CD8-positive, alpha-beta memory T cell (primary cell): ENCODE measurements at regions not wholly inside any gene's neighbourhood (a gene's known extent, or its start where the extent isn't known, plus 50 kb on each side); places are given as distances from the start of the nearest gene placed in this dataset.

Source experiments
- CTCF ChIA-PET: fragments of 350-600 bp; sonication (Branson Sonifier 250); formaldehyde crosslinking; loops from one replicate; lab custom pipeline; 2021; ENCODE audit warnings: antibody characterized with exemption; lab: Charles Lee
- POLR2A ChIA-PET: fragments of 350-600 bp; sonication (Branson Sonifier 250); formaldehyde crosslinking; loops from one replicate; lab custom pipeline; 2021; ENCODE audit warnings: antibody characterized with exemption; lab: Charles Lee
- DNase-seq, 5 donors: peaks; one replicate each; pipeline versions ENCODE4 v3.0.0 to v3.0.0-alpha.2; 2020 to 2022; ENCODE audit warnings: mixed read lengths in 1 of 5
- H3K27ac ChIP-seq: one replicate; pipeline ENCODE4 v1.7.0; 2013; ENCODE audit warnings: low read depth, mild to moderate bottlenecking, low read length, moderate library complexity
- H3K27me3 ChIP-seq: 2 replicates; pipeline ENCODE4 v1.7.0; 2013; ENCODE audit warnings: low read length, mild to moderate bottlenecking; ENCODE audit not compliant: insufficient read depth, poor library complexity, severe bottlenecking
- H3K36me3 ChIP-seq: 2 replicates; pipeline ENCODE4 v1.7.0; 2013; ENCODE audit warnings: mild to moderate bottlenecking, low read length, moderate library complexity; ENCODE audit not compliant: insufficient read depth
- H3K4me1 ChIP-seq: 2 replicates; pipeline ENCODE4 v1.7.0; 2013; ENCODE audit warnings: mild to moderate bottlenecking, low read length, moderate library complexity; ENCODE audit not compliant: insufficient read depth
- H3K4me3 ChIP-seq: 2 replicates; pipeline ENCODE4 v1.7.0; 2013; ENCODE audit warnings: mild to moderate bottlenecking, low read length
- H3K9me3 ChIP-seq: 2 replicates; pipeline ENCODE4 v1.7.0; 2013; ENCODE audit warnings: mild to moderate bottlenecking, low read length
- H3K27ac Mint-ChIP-seq, 8 donors: one replicate each; pipeline ENCODE4 v1.8.0; 2020 to 2021; ENCODE audit warnings: mixed read lengths in 8 of 8, mild to moderate bottlenecking in 6 of 8, inconsistent platforms in 3 of 8, moderate library complexity in 3 of 8
- H3K27me3 Mint-ChIP-seq, 2 donors: one replicate each; pipeline ENCODE4 v1.8.0; 2020 to 2021; ENCODE audit warnings: mixed read lengths in 2 of 2, mild to moderate bottlenecking in 1 of 2, moderate library complexity in 1 of 2
- H3K36me3 Mint-ChIP-seq, 3 donors: one replicate each; pipeline ENCODE4 v1.8.0; 2020 to 2021; ENCODE audit warnings: mixed read lengths in 3 of 3, inconsistent platforms in 1 of 3, mild to moderate bottlenecking in 1 of 3
- H3K4me1 Mint-ChIP-seq, 3 donors: one replicate each; pipeline ENCODE4 v1.8.0; 2020 to 2021; ENCODE audit warnings: mixed read lengths in 3 of 3, inconsistent platforms in 1 of 3, mild to moderate bottlenecking in 1 of 3
- H3K4me3 Mint-ChIP-seq, 7 donors: one replicate each; pipeline ENCODE4 v1.8.0; 2020 to 2021; ENCODE audit warnings: mixed read lengths in 7 of 7, mild to moderate bottlenecking in 6 of 7, moderate library complexity in 4 of 7, inconsistent platforms in 2 of 7
- H3K9me3 Mint-ChIP-seq, 5 donors: one replicate each; pipeline ENCODE4 v1.8.0; 2020 to 2022; ENCODE audit warnings: mixed read lengths in 5 of 5, mild to moderate bottlenecking in 3 of 5, moderate library complexity in 2 of 5, inconsistent platforms in 1 of 5

GRCh38 chr1:67482733-67483482, 52.7 kb upstream of the SERBP1 start:
- no peaks in the 10 kb centered on the region for H3K9me3 Mint-ChIP-seq
- H3K4me3 Mint-ChIP-seq, result no peak overlapping the region
- Histone ChIP-seq H3K27me3 (no peaks in the 10 kb centered on the region), H3K4me3 (no peak overlapping the region), H3K4me1 (no peaks in the 10 kb centered on the region), H3K27ac (no peak overlapping the region), H3K36me3 (no peaks in the 10 kb centered on the region), H3K9me3 (no peaks in the 10 kb centered on the region)
- DNase-seq, result no peak
- H3K36me3 Mint-ChIP-seq, result no peaks in the 10 kb centered on the region
- H3K27me3 Mint-ChIP-seq, result peaks cover 3% of the 10 kb centered on the region in 2 donors
- peak overlapping the region in 1 of 8 donors; percentile 53 for H3K27ac Mint-ChIP-seq
- POLR2A ChIA-PET, result no interaction called here
- no peaks in the 10 kb centered on the region for H3K4me1 Mint-ChIP-seq
- CTCF ChIA-PET, result no interaction called here

- DNase-seq, result no peak
- ChIA-PET CTCF (no interaction called here), POLR2A (no interaction called here)
- no peaks in the 10 kb centered on the region for H3K4me1 Mint-ChIP-seq
- Histone ChIP-seq H3K4me3 (no peak overlapping the region), H3K36me3 (no peaks in the 10 kb centered on the region), H3K27me3 (no peaks in the 10 kb centered on the region), H3K9me3 (no peaks in the 10 kb centered on the region), H3K4me1 (no peaks in the 10 kb centered on the region), H3K27ac (no peak overlapping the region)
- H3K9me3 Mint-ChIP-seq, result no peaks in the 10 kb centered on the region
- H3K36me3 Mint-ChIP-seq, result no peaks in the 10 kb centered on the region
- peaks cover 0 to 3% of the 10 kb centered on the region in 2 donors for H3K27me3 Mint-ChIP-seq
- no peak overlapping the region for H3K4me3 Mint-ChIP-seq
- no peak overlapping the region for H3K27ac Mint-ChIP-seq
Measured at GRCh38 chr1:67484492-67484891, 54.3 kb upstream of the SERBP1 start.

DNA sequence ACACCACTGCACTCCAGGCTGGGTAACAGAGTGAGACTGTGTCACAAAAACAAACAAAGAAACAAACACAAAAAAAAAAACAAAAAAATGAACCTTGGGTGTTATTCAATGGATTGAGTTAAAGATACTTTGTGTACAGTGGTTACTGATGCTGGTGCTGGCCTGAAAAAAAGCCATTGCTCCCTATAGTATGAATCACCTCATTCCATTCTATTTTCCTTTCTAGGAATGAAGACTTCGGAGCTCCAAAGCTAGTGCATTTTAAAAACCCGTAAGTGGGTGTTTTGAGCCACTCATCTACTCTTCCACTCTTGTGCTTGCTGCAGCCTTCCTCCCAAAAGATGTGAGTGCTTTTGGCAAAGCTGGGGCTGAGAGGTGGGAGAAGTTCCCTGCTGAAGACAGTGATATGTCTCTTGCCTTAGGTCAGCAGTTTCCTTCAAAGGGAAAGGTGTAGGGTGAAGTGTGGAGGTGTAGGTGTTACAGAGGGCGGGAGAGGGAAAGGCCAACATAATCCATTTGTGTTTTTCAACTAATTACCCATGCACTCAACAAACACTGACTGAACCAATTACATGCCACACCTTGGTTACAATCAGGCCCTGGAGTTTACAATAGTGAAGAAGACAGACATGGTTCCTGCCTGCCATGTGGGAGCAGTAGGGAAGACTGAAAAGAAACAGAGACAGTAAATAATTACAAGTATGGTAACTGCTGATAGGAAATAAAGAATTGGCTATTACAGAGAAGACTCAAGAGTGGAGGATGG, 55.0 kb upstream of the SERBP1 start:
- POLR2A ChIA-PET, result no interaction called here
- no peaks in the 10 kb centered on the region for H3K9me3 Mint-ChIP-seq

GRCh38 chr1:67489643-67490042, 59.4 kb upstream of the SERBP1 start:
- no peaks in the 10 kb centered on the region for H3K4me1 ChIP-seq
- H3K36me3 ChIP-seq, result no peaks in the 10 kb centered on the region
- POLR2A ChIA-PET, result interaction anchor here (0.8 kb wide), 1 partner anchor 249 kb away, joined by 3 read pairs; no protein-coding TSS in a partner anchor
- no peak overlapping the region for H3K27ac ChIP-seq
- no peaks in the 10 kb centered on the region for H3K9me3 ChIP-seq
- DNase-seq, result peak in 1 of 5 donors; percentile 7
- CTCF ChIA-PET, result interaction anchor here (1.1 to 1.3 kb wide), 2 partner anchors 141 to 277 kb away, joined by 3 read pairs; no protein-coding TSS in a partner anchor
- H3K27ac Mint-ChIP-seq, result peak overlapping the region in 1 of 8 donors; percentile 56
- no peaks in the 10 kb centered on the region for H3K27me3 Mint-ChIP-seq
- H3K36me3 Mint-ChIP-seq, result no peaks in the 10 kb centered on the region
- H3K4me3 ChIP-seq, result no peak overlapping the region
- no peaks in the 10 kb centered on the region for H3K27me3 ChIP-seq
- no peaks in the 10 kb centered on the region for H3K9me3 Mint-ChIP-seq
- H3K4me3 Mint-ChIP-seq, result no peak overlapping the region
- no peaks in the 10 kb centered on the region for H3K4me1 Mint-ChIP-seq

More for the DNA sequence above, 55.0 kb upstream of the SERBP1 start:
- Histone ChIP-seq H3K4me3 (no peak overlapping the region), H3K27ac (no peak overlapping the region), H3K36me3 (no peaks in the 10 kb centered on the region), H3K27me3 (no peaks in the 10 kb centered on the region), H3K4me1 (no peaks in the 10 kb centered on the region), H3K9me3 (no peaks in the 10 kb centered on the region)
- Mint-ChIP-seq H3K4me3 (no peak overlapping the region), H3K27me3 (peaks cover 0 to 3% of the 10 kb centered on the region in 2 donors), H3K36me3 (no peaks in the 10 kb centered on the region), H3K4me1 (no peaks in the 10 kb centered on the region), H3K27ac (no peak overlapping the region)
- CTCF ChIA-PET, result interaction anchor here (4.0 kb wide), 1 partner anchor 15 kb away, joined by 21 read pairs; no protein-coding TSS in a partner anchor
- no peak for DNase-seq

GRCh38 chr1:67491280-67491679, 61.1 kb upstream of the SERBP1 start:
- Histone ChIP-seq H3K4me1 (no peaks in the 10 kb centered on the region), H3K4me3 (no peak overlapping the region), H3K27ac (no peak overlapping the region), H3K9me3 (no peaks in the 10 kb centered on the region), H3K27me3 (no peaks in the 10 kb centered on the region), H3K36me3 (no peaks in the 10 kb centered on the region)
- Mint-ChIP-seq H3K4me1 (no peaks in the 10 kb centered on the region), H3K9me3 (no peaks in the 10 kb centered on the region), H3K27ac (peak overlapping the region in 1 of 8 donors; percentile 33), H3K36me3 (no peaks in the 10 kb centered on the region), H3K4me3 (no peak overlapping the region), H3K27me3 (peaks cover 0 to 2% of the 10 kb centered on the region in 2 donors)
- POLR2A ChIA-PET, result no interaction called here
- no peak for DNase-seq
- CTCF ChIA-PET, result interaction anchor here (2.7 kb wide), 1 partner anchor 9 kb away, joined by 14 read pairs; no protein-coding TSS in a partner anchor

- H3K9me3 Mint-ChIP-seq, result no peaks in the 10 kb centered on the region
- ChIA-PET POLR2A (no interaction called here), CTCF (interaction anchor here (2.7 kb wide), 1 partner anchor 7 kb away, joined by 14 read pairs; no protein-coding TSS in a partner anchor)
- no peaks in the 10 kb centered on the region for H3K4me1 Mint-ChIP-seq
- Histone ChIP-seq H3K27ac (no peak overlapping the region), H3K4me1 (no peaks in the 10 kb centered on the region), H3K36me3 (no peaks in the 10 kb centered on the region), H3K9me3 (no peaks in the 10 kb centered on the region), H3K27me3 (no peaks in the 10 kb centered on the region), H3K4me3 (no peak overlapping the region)
- H3K36me3 Mint-ChIP-seq, result no peaks in the 10 kb centered on the region
- H3K27me3 Mint-ChIP-seq, result peaks cover 0 to 4% of the 10 kb centered on the region in 2 donors
- no peak for DNase-seq
- H3K4me3 Mint-ChIP-seq, result no peak overlapping the region
- H3K27ac Mint-ChIP-seq, result no peak overlapping the region
Measured at GRCh38 chr1:67493148-67493547, 62.9 kb upstream of the SERBP1 start.

DNA sequence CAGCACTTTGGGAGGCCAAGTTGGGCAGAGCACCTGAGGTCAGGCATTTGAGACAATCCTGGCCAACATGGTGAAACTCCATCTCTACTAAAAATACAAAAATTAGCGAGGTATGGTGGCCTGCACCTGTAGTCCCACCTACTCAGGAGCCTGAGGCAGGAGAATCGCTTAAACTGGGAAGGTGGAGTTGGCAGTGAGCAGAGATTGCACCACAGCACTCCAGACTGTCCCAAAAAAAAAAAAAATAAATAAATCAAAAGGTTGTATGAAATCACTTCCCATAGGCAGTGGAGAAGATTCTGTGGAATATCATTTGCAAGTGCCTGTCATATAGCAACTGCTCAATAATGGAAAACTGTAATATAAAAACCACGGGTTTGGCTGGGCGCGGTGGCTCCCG, 65.1 kb upstream of the SERBP1 start:
- Histone ChIP-seq H3K27ac (no peak overlapping the region), H3K4me3 (no peak overlapping the region), H3K27me3 (no peaks in the 10 kb centered on the region), H3K36me3 (no peaks in the 10 kb centered on the region), H3K9me3 (no peaks in the 10 kb centered on the region), H3K4me1 (no peaks in the 10 kb centered on the region)
- ChIA-PET POLR2A (no interaction called here), CTCF (no interaction called here)
- Mint-ChIP-seq H3K27me3 (peaks cover 0 to 4% of the 10 kb centered on the region in 2 donors), H3K9me3 (no peaks in the 10 kb centered on the region), H3K4me3 (no peak overlapping the region), H3K4me1 (peaks cover 1% of the 10 kb centered on the region in 3 donors), H3K36me3 (no peaks in the 10 kb centered on the region), H3K27ac (no peak overlapping the region)
- DNase-seq, result no peak

GRCh38 chr1:67496329-67496728, 66.1 kb upstream of the SERBP1 start:
- POLR2A ChIA-PET, result no interaction called here

More at GRCh38 chr1:67496329-67496728, 66.1 kb upstream of the SERBP1 start:
- Mint-ChIP-seq H3K27ac (no peak overlapping the region), H3K36me3 (no peaks in the 10 kb centered on the region), H3K27me3 (peaks cover 7% of the 10 kb centered on the region in 2 donors), H3K9me3 (no peaks in the 10 kb centered on the region), H3K4me1 (peaks cover 4 to 5% (median 5%) of the 10 kb centered on the region in 3 donors), H3K4me3 (no peak overlapping the region)
- CTCF ChIA-PET, result interaction anchor here (1.1 to 1.2 kb wide), 2 partner anchors 9 to 16 kb away, joined by 3 to 5 read pairs; no protein-coding TSS in a partner anchor
- Histone ChIP-seq H3K27ac (no peak overlapping the region), H3K9me3 (no peaks in the 10 kb centered on the region), H3K27me3 (no peaks in the 10 kb centered on the region), H3K4me1 (no peaks in the 10 kb centered on the region), H3K36me3 (no peaks in the 10 kb centered on the region), H3K4me3 (no peak overlapping the region)
- DNase-seq, result no peak
